Left lung (tissue), 4 donors: ENCODE measurements at regions not wholly inside any gene's neighbourhood (a gene's known extent, or its start where the extent isn't known, plus 50 kb on each side); places are given as distances from the start of the nearest gene placed in this dataset.

Experiments used
- ATAC-seq: fragments of 200-7000 bp; cut with Tn5 transposase; one replicate; pipeline ENCODE4 v1.9.1; 2020; ENCODE audit warnings: moderate library complexity
- DNase-seq, 4 donors: peaks; one replicate each; pipeline ENCODE4 v3.0.0-alpha.2; 2013 to 2020
- H3K27ac ChIP-seq, 2 donors: fragments of 200-600 bp; sonication (generic) in 1 of 2; one replicate each; pipeline versions ENCODE4 v1.5.0 to v1.8.0; 2020 to 2021
- H3K27me3 ChIP-seq, 2 donors: fragments of 200-600 bp; sonication (generic) in 1 of 2; one replicate each; pipeline versions ENCODE4 v1.5.0 to v1.8.0; 2020 to 2021
- H3K36me3 ChIP-seq, 2 donors: fragments of 200-600 bp; sonication (generic) in 1 of 2; one replicate each; pipeline versions ENCODE4 v1.5.0 to v1.8.0; 2020 to 2021
- H3K4me1 ChIP-seq, 2 donors: fragments of 200-600 bp; one replicate each; pipeline ENCODE4 v1.8.0; 2021
- H3K4me3 ChIP-seq, 2 donors: fragments of 200-600 bp; sonication (generic) in 1 of 2; one replicate each; pipeline versions ENCODE4 v1.5.0 to v1.8.0; 2020 to 2021; ENCODE audit warnings: mild to moderate bottlenecking in 1 of 2
- H3K9me3 ChIP-seq, 2 donors: fragments of 200-600 bp; sonication (generic) in 1 of 2; one replicate each; pipeline versions ENCODE4 v1.5.0 to v1.8.0; 2020 to 2021
- CTCF ChIP-seq, 2 donors: fragments of 200-600 bp; sonication (generic) in 1 of 2; IDR thresholded peaks; one replicate each; pipeline versions ENCODE4 v1.5.0 to v1.8.0; 2021; ENCODE audit warnings: antibody characterized with exemption in 2 of 2
- intact Hi-C, 2 donors: fragments of 100-400 bp; cut with DNase I; formaldehyde crosslinking; loops; one replicate each; pipeline versions ENCODE4 v1.11.2 to v1.14.2; 2022
- donor health status: DM: no; HTN: yes; CAD: no.
- donor health status: DM: no; HTN: no; CAD: no.

GRCh38 chr7:112649560-112649959 is 140.6 kb downstream of the TMEM168 start:
- no peak overlapping the region for H3K4me3 ChIP-seq
- H3K36me3 ChIP-seq: no peaks in the 10 kb centered on the region
- intact Hi-C loops: no loop called here
- peaks cover 0 to 58% of the 10 kb centered on the region in 2 donors for H3K9me3 ChIP-seq
- H3K4me1 ChIP-seq: no peaks in the 10 kb centered on the region
- no peak overlapping the region for H3K27ac ChIP-seq
- no peak for TF ChIP-seq CTCF (IDR thresholded peaks at IDR 0.05)
- ATAC-seq (no peak), DNase-seq (no peak)
- H3K27me3 ChIP-seq: no peaks in the 10 kb centered on the region

GRCh38 chr7:112654322-112655216 is 135.6 kb downstream of the TMEM168 start:
- Histone ChIP-seq H3K4me3 (no peak overlapping the region), H3K4me1 (no peaks in the 10 kb centered on the region), H3K9me3 (peaks cover 0 to 24% of the 10 kb centered on the region in 2 donors), H3K27ac (no peak overlapping the region), H3K36me3 (no peaks in the 10 kb centered on the region), H3K27me3 (no peaks in the 10 kb centered on the region)
- intact Hi-C loops: no loop called here
- ATAC-seq: no peak
- DNase-seq: no peak
- no peak for TF ChIP-seq CTCF (IDR thresholded peaks at IDR 0.05)

- DNase-seq (peak in 2 of 4 donors; percentile 9 to 31), ATAC-seq (peak; percentile 84)
- peak in 1 of 2 donors; percentile 13 for TF ChIP-seq CTCF (IDR thresholded peaks at IDR 0.05)
- peaks cover 0 to 2% of the 10 kb centered on the region in 2 donors for H3K9me3 ChIP-seq
- H3K4me1 ChIP-seq: no peaks in the 10 kb centered on the region
- no peaks in the 10 kb centered on the region for H3K36me3 ChIP-seq
- H3K27ac ChIP-seq: no peak overlapping the region
- intact Hi-C loops: no loop called here
- no peak overlapping the region for H3K4me3 ChIP-seq
- H3K27me3 ChIP-seq: no peaks in the 10 kb centered on the region
Measured at GRCh38 chr7:112665709-112666108, 124.5 kb downstream of the TMEM168 start.

GRCh38 chr7:112668561-112668960 is 121.6 kb downstream of the TMEM168 start:
- no peak for TF ChIP-seq CTCF (IDR thresholded peaks at IDR 0.05)
- Histone ChIP-seq H3K27ac (no peak overlapping the region), H3K4me3 (no peak overlapping the region), H3K36me3 (no peaks in the 10 kb centered on the region), H3K27me3 (no peaks in the 10 kb centered on the region), H3K4me1 (no peaks in the 10 kb centered on the region), H3K9me3 (no peaks in the 10 kb centered on the region)
- intact Hi-C loops: no loop called here
- no peak for DNase-seq
- no peak for ATAC-seq

- Histone ChIP-seq H3K27me3 (no peaks in the 10 kb centered on the region), H3K27ac (no peak overlapping the region), H3K4me1 (no peaks in the 10 kb centered on the region), H3K36me3 (no peaks in the 10 kb centered on the region), H3K4me3 (no peak overlapping the region), H3K9me3 (no peaks in the 10 kb centered on the region)
- intact Hi-C loops: no loop called here
- DNase-seq (no peak), ATAC-seq (no peak)
- no peak for TF ChIP-seq CTCF (IDR thresholded peaks at IDR 0.05)
Measured at GRCh38 chr7:112669306-112669705, 120.9 kb downstream of the TMEM168 start.
